ENCODE measurements at regions not wholly inside any gene's neighbourhood (a gene's known extent, or its start where the extent isn't known, plus 50 kb on each side); places are given as distances from the start of the nearest gene placed in this dataset.

- no peak overlapping the region for H3K4me3 Mint-ChIP-seq (ENCODE audit: unreplicated experiment)
- Histone ChIP-seq H3K27me3 (replicated peaks; ENCODE audit: control insufficient read depth, insufficient read depth, low read length) (no peaks in the 10 kb centered on the region), H3K4me3 (ENCODE audit: low read depth, low read length) (no peak overlapping the region), H3K36me3 (ENCODE audit: control insufficient read depth, insufficient read depth, low read length) (no peaks in the 10 kb centered on the region), H3K9me3 (no peaks in the 10 kb centered on the region), H3K4me1 (no peaks in the 10 kb centered on the region)
- BruUV-seq (replicated peaks), result no TSS peak
- peaks cover 3% of the 10 kb centered on the region for H3K27me3 Mint-ChIP-seq (ENCODE audit: insufficient read depth, unreplicated experiment)
- no peaks in the 10 kb centered on the region for H3K4me1 Mint-ChIP-seq (ENCODE audit: low read depth, unreplicated experiment)
- no peaks in the 10 kb centered on the region for H3K9me3 Mint-ChIP-seq (ENCODE audit: unreplicated experiment)
- ChIA-PET CTCF (no interaction called here), POLR2A (no interaction called here)
- TF ChIP-seq CTCF (IDR thresholded peaks at IDR 0.05; ENCODE audit: insufficient read depth in 1 of 2, low read depth in 1 of 2, low read length in 1 of 2, severe bottlenecking in 1 of 2, unreplicated experiment in 1 of 2), result no peak
- no peaks in the 10 kb centered on the region for H3K36me3 Mint-ChIP-seq (ENCODE audit: insufficient read depth, unreplicated experiment)
- DNase-seq, result no peak
- intact Hi-C loops (cut with micrococcal nuclease; ENCODE audit: unreplicated experiment), result no loop called here
- H3K27ac Mint-ChIP-seq (ENCODE audit: unreplicated experiment), result no peak overlapping the region
Measured at GRCh38 chr4:33193109-33193508, 2472.9 kb downstream of the PCDH7 start.

DNA sequence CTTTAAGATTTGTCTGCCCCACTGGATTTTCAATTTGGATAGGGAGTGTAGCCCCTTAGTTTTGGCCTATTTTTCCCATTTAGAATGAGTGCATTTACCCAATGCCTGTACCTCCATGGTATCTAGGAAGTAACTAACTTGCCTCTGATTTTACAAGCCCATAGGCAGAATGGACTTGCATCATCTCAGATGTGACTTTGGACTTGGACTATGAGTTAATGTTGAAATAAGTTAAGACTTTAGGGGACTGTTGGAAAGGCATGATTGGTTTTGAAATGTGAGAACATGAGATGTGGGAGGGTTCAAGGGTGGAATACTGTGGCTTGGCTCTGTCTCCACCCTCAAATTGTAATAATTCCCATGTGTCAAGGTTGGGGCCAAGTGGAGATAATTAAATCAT, 2480.2 kb downstream of the PCDH7 start:
- H3K9me3 ChIP-seq, result no peaks in the 10 kb centered on the region
- H3K36me3 ChIP-seq (ENCODE audit: control insufficient read depth, insufficient read depth, low read length), result no peaks in the 10 kb centered on the region
- no peak for TF ChIP-seq CTCF (IDR thresholded peaks at IDR 0.05; ENCODE audit: insufficient read depth in 1 of 2, low read depth in 1 of 2, low read length in 1 of 2, severe bottlenecking in 1 of 2, unreplicated experiment in 1 of 2)
- Mint-ChIP-seq H3K27me3 (ENCODE audit: insufficient read depth, unreplicated experiment) (no peaks in the 10 kb centered on the region), H3K36me3 (ENCODE audit: insufficient read depth, unreplicated experiment) (no peaks in the 10 kb centered on the region), H3K4me3 (ENCODE audit: unreplicated experiment) (no peak overlapping the region), H3K4me1 (ENCODE audit: low read depth, unreplicated experiment) (no peaks in the 10 kb centered on the region), H3K27ac (ENCODE audit: unreplicated experiment) (no peak overlapping the region), H3K9me3 (ENCODE audit: unreplicated experiment) (no peaks in the 10 kb centered on the region)
- no peaks in the 10 kb centered on the region for H3K4me1 ChIP-seq
- ChIA-PET POLR2A (no interaction called here), CTCF (no interaction called here)
- intact Hi-C loops (cut with micrococcal nuclease; ENCODE audit: unreplicated experiment), result no loop called here
- DNase-seq, result no peak
- H3K27me3 ChIP-seq (replicated peaks; ENCODE audit: control insufficient read depth, insufficient read depth, low read length), result no peaks in the 10 kb centered on the region
- BruUV-seq (replicated peaks), result no TSS peak
- H3K4me3 ChIP-seq (ENCODE audit: low read depth, low read length), result no peak overlapping the region

GRCh38 chr4:33218238-33218637, 2498.1 kb downstream of the PCDH7 start:
- Histone ChIP-seq H3K27me3 (replicated peaks; ENCODE audit: control insufficient read depth, insufficient read depth, low read length) (no peaks in the 10 kb centered on the region), H3K4me3 (ENCODE audit: low read depth, low read length) (no peak overlapping the region), H3K9me3 (no peaks in the 10 kb centered on the region), H3K4me1 (no peaks in the 10 kb centered on the region), H3K36me3 (ENCODE audit: control insufficient read depth, insufficient read depth, low read length) (no peaks in the 10 kb centered on the region)
- POLR2A ChIA-PET, result no interaction called here
- TF ChIP-seq CTCF (IDR thresholded peaks at IDR 0.05; ENCODE audit: insufficient read depth in 1 of 2, low read depth in 1 of 2, low read length in 1 of 2, severe bottlenecking in 1 of 2, unreplicated experiment in 1 of 2), result no peak
- Mint-ChIP-seq H3K4me3 (ENCODE audit: unreplicated experiment) (no peak overlapping the region), H3K36me3 (ENCODE audit: insufficient read depth, unreplicated experiment) (no peaks in the 10 kb centered on the region), H3K27ac (ENCODE audit: unreplicated experiment) (no peak overlapping the region), H3K9me3 (ENCODE audit: unreplicated experiment) (no peaks in the 10 kb centered on the region), H3K4me1 (ENCODE audit: low read depth, unreplicated experiment) (no peaks in the 10 kb centered on the region), H3K27me3 (ENCODE audit: insufficient read depth, unreplicated experiment) (no peaks in the 10 kb centered on the region)
- CTCF ChIA-PET, result no interaction called here
- intact Hi-C loops (cut with micrococcal nuclease; ENCODE audit: unreplicated experiment), result no loop called here
- DNase-seq, result no peak
- BruUV-seq (replicated peaks), result no TSS peak

Measured in Caco-2 (cell line).